GM18499 (cell line): ENCODE measurements at regions not wholly inside any gene's neighbourhood (a gene's known extent, or its start where the extent isn't known, plus 50 kb on each side); places are given as distances from the start of the nearest gene placed in this dataset.

Experiments
- ATAC-seq: cut with Tn5 transposase; IDR thresholded peaks from one replicate; pipeline ENCODE4 v1.9.1; 2021; ENCODE audit warnings: moderate number of reproducible peaks; ENCODE audit not compliant: insufficient read depth, unreplicated experiment

DNA sequence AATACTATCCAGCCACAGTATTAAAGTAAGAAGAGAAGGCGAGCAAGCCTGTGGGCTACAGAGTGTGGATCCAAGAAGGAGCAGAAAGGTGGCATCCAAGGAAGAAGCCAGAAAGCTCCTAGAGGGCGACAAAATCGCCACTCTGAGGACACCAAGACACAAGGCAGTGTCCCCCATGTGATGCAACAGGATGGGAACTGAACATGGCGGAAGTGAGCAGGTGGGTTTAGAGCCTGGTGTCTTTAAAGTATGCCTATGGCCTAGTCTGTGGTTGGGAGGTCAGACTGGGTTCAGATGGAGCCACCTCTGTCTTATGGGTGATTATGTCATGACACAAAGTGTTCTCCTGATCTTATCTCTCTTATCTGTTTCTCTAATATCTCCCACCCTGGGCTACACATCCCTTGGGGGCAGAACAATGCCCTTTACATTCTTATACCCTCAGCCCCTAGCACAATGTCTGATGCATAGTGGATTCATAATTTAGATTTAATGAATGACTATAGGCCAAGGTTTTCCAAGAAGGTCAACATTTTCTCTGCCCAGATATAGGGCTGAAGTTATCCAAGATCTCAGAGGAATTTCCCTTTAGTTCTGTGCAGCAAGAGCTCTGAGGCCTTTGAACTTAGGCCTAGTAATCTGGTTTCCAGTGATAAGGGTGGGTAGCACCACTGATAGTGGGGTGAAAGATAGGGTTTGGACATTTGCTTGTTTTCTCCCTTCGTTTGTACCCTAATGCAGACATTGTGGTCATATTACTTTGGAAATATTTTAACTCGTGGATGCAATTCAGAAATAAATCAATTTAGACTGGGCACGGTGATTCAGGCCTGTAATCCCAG lies 167.3 kb upstream of the AKIRIN2 start:
- ATAC-seq, result no peak

GRCh38 chr6:87860902-87861301 lies 158.9 kb upstream of the AKIRIN2 start:
- ATAC-seq, result no peak

- ATAC-seq, result no peak
These were observed 156.4 kb upstream of the AKIRIN2 start for GRCh38 chr6:87858440-87858839.

GRCh38 chr6:87851674-87852299 lies 149.8 kb upstream of the AKIRIN2 start:
- no peak for ATAC-seq

DNA sequence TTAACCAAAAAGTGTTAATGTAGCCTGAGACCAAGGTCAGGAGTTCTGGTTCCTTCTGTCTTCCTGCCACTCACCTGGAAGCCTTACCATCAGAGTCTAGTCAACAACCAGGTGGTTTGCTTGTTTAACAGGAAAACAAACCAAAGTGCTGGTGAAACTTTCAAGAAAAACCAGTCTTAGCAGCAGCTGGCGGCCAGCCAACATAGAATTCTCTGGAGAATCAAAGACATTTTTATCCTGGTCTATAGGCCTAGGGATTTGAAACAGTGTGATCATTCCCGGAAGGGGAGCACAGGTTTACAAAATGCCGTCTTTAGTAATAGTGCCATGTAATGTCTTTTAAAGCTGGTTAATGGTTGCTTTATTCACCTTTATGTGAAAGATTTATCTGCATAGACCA lies 146.6 kb upstream of the AKIRIN2 start:
- no peak for ATAC-seq

DNA sequence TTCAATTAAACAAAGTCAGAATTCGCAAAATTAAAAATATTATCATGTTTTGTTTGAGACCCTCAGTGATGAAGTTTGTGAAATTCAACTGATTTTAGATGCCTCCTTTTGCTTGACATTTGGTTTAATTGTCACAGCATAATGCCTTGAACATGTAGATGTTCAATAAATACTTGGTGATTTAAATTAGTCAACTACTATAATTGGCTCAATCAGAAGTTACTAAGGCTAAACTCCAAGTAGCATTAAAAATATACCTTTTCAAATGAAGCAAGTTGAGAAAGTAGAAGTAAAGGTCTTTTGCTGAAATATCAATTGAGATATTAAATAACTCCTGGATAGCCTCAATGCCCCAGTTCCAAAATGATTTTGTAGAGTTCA lies 145.8 kb upstream of the AKIRIN2 start:
- ATAC-seq, result no peak

GRCh38 chr6:87847135-87847829 lies 145.2 kb upstream of the AKIRIN2 start:
- no peak for ATAC-seq

DNA sequence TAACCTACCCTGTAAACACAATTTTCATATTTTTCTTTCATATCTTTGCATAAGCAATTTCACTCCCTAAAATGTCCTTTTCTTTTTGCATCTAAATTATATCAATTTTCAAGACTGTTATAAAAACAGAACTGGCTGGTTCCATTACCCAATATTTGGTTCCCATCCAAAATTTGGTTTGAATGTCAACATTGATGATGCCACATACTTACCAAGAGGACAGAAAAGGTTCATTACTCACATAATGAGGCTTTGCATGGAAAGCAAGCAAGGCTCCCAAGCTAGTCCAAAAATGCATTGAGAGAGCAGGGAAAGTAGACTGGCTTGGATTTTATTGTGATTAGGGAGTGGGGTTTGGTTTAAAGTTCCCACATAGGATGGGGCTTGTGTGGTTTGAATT lies 144.4 kb upstream of the AKIRIN2 start:
- ATAC-seq, result no peak

DNA sequence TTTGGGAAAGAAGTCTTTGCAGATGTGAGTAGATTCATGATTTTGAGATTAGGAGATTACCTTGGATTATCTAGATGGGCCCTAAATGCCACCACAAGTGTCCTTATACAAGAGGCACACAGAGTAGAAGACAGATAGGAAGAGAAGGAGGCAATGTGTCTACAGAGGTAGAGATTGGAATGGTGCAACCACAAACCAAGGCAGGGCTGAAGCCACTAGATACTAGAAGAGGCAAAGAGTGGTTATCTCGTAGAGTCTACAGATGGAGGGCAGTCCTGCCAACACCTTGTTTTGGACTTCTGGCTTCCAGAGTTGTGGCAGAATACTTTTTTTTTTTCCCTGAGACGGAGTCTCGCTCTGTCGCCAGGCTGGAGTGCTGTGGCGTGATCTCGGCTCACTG lies 138.3 kb upstream of the AKIRIN2 start:
- ATAC-seq, result no peak

GRCh38 chr6:87837876-87838275 lies 135.8 kb upstream of the AKIRIN2 start:
- ATAC-seq, result no peak

DNA sequence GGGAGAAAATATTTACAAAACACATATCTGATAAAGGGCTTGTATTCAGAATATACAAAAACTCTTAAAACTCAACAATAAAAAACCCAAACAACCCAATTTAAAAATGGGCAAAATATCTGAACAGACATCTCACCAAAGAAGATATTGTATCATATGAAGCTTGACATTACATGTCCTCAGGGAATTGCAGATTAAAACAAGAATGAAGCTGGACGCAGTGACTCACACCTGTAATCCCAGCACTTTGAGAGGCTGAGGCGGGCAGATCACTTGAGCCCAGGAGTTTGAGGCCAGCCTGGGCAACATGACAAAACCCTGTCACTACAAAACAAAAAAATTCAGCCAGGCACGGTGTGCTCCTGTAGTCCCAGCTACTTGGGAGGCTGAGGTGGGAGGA lies 135.4 kb upstream of the AKIRIN2 start:
- ATAC-seq, result no peak

DNA sequence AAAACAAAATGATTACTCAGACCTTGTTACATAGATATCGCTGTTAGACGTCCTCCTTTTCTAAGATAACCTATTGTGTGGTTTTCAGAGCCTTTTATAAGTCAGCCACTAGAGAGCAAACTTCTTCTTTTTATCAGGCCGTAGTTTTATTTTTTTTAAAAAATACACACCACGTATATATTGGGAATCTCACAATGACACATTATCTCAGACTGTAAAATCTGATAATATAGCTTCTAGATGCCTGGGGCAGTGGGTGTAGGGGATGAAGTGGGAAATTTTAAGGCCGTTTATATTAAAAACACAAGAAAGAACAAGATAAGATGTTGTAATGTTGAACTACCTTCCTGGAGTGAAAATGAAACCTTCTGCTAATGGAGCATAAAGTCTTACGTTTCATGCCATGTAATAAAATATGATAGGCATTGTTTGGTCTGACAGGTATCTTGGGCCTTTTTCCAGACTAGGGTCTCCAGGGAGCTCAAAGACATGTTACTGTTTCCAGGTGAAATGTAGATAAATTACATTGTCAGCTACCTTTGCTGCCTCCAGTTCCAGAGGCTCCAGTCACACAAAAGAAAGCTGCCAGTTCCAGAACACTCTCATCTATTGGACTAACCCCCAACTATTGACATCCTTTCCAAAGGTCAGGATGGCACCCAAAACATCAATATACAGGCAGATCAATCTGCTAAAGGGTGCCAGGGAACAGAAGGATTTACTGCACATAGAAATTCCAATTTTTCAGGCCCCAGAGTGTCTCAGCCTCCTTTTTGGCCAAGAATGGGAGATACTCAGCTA lies 130.2 kb upstream of the AKIRIN2 start:
- no peak for ATAC-seq

DNA sequence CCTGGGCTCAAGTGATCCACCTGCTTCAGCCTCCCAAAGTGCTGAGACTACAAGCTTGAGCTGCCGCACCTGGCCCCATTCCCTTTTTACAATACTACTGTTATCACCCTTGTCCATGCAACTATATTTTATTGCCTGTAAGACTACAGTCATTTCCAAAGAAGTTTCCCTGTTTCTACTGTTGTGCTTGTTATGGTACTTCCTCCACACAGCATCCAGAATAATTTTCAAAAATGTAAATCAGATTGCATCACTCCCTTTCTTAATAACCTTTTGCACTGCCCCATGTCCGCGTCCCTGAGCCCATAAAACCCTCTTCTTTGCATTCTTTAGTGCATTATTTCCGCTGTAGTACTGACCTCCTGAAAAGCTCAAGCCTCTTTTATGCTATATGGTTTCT lies 128.9 kb upstream of the AKIRIN2 start:
- ATAC-seq, result no peak

- no peak for ATAC-seq
These were observed 127.6 kb upstream of the AKIRIN2 start for GRCh38 chr6:87829622-87830121.

GRCh38 chr6:87828044-87828443 lies 126.0 kb upstream of the AKIRIN2 start:
- no peak for ATAC-seq

DNA sequence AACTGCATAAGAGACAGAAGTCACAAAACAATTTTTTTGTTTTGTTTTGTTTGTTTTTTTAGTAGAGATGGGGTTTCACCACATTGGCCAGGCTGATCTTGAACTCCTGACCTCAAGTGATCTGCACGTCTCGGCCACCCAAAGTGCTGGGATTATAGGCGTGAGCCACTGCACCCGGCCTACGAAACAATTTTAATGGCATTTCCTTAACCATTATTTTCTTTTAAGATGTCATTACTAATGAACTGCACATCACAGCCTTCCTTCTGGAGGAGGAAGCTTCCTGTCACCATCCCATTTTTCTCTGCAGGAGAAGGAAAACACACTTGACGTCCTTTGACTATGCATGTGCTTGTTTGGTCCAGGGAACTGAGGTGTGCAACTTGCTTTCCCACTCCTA lies 125.3 kb upstream of the AKIRIN2 start:
- ATAC-seq, result no peak

GRCh38 chr6:87826424-87826823 lies 124.4 kb upstream of the AKIRIN2 start:
- ATAC-seq, result no peak

DNA sequence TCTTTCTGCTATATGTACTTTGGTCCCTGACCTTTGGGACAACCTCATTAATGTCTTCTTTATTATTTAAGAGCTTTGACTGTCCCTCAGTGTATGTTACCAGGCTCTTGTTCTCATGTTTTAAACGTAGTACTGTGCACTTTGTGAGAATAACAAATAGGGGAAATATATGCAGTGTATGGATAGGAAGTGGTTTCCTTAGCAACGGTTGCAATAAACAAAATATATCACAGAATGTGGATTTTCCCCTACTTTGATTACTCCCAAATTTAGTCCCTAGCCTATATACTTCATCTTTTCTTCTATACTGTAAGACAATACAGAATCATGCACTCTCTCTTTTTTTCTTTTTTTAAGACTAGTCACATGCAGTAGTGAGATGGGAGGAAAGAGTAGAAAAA lies 123.8 kb upstream of the AKIRIN2 start:
- ATAC-seq, result no peak

- ATAC-seq, result no peak
These were observed 123.0 kb upstream of the AKIRIN2 start for GRCh38 chr6:87824958-87825491.

- ATAC-seq, result no peak
These were observed 120.0 kb upstream of the AKIRIN2 start for GRCh38 chr6:87822011-87822410.
